Uterus (tissue), 3 donors: ENCODE measurements at regions not wholly inside any gene's neighbourhood (a gene's known extent, or its start where the extent isn't known, plus 50 kb on each side); places are given as distances from the start of the nearest gene placed in this dataset.

ENCODE experiments used
- DNase-seq, 2 donors: peaks; one replicate each; pipeline ENCODE4 v3.0.0-alpha.2; 2019 to 2020
- H3K27ac ChIP-seq, 2 donors: fragments of 200-600 bp; sonication (generic); 1 replicate in 1 of 2; 2 replicates in 1 of 2; pipeline ENCODE4 v1.5.1; 2016 to 2018
- H3K27me3 ChIP-seq, 2 donors: fragments of 200-600 bp; sonication (generic); one replicate each; pipeline ENCODE4 v1.5.1; 2018 to 2019; ENCODE audit warnings: control low read depth in 1 of 2
- H3K36me3 ChIP-seq, 2 donors: fragments of 200-600 bp; sonication (generic); one replicate each; pipeline ENCODE4 v1.5.1; 2019; ENCODE audit warnings: control low read depth in 1 of 2
- H3K4me1 ChIP-seq, 2 donors: fragments of 200-600 bp; sonication (generic); one replicate each; pipeline ENCODE4 v1.5.1; 2018 to 2019; ENCODE audit warnings: control low read depth in 1 of 2
- H3K4me3 ChIP-seq, 2 donors: fragments of 200-600 bp; sonication (generic); 1 replicate in 1 of 2; 2 replicates in 1 of 2; pipeline ENCODE4 v1.5.1; 2018 to 2019; ENCODE audit warnings: mild to moderate bottlenecking in 1 of 2
- H3K9me3 ChIP-seq, 2 donors: fragments of 200-600 bp; sonication (generic); one replicate each; pipeline ENCODE4 v1.5.1; 2019; ENCODE audit warnings: control low read depth in 1 of 2
- POLR2A ChIP-seq, 2 donors: fragments of 450-650 bp; IDR thresholded peaks; one replicate each; pipeline ENCODE4 v1.6.1; 2016; ENCODE audit warnings: antibody characterized with exemption in 2 of 2, mild to moderate bottlenecking in 1 of 2, moderate library complexity in 1 of 2
- intact Hi-C: fragments of 100-400 bp; cut with DNase I; formaldehyde crosslinking; loops from one replicate; pipeline ENCODE4 v1.15.1; 2023; ENCODE audit warnings: low total_unique reads
- TF ChIP-seq, protein P1 (sequence below), 4 experiments: fragments of 200-600 bp in 2 of 4; fragments of 450-650 bp in 2 of 4; sonication (generic) in 2 of 4; IDR thresholded peaks; one replicate each; pipeline ENCODE4 v1.5.1; 2016 to 2019; ENCODE audit warnings: antibody characterized with exemption in 4 of 4, mild to moderate bottlenecking in 2 of 4, moderate library complexity in 1 of 4
- donor health status: DM: yes; HTN: yes; CAD: no.

DNA sequence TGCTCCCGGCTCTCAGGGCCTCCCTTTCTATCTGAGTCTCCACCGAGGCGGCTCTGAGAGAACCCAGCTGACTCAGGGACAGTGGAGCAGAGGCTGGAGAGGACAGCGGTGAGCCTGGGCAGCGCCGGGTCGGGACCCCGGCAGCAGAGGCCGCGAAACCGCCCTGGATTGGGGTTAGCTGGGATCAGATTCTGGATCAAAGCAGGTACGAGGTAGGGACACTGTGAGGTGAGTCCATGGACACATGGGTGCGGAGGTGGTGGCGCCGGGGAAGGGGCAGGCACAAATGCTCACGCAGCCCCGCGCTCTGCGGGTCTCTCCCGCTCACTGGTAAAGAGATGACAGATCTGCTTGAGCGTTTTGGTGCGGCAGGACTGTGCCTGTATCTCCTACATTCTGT, 146.4 kb upstream of the GGTLC1 start:
- intact Hi-C loops, result no loop called here
- no peak overlapping the region for H3K4me3 ChIP-seq
- H3K27ac ChIP-seq, result no peak overlapping the region
- DNase-seq, result no peak
- no peaks in the 10 kb centered on the region for H3K36me3 ChIP-seq
- TF ChIP-seq, protein P1, sequence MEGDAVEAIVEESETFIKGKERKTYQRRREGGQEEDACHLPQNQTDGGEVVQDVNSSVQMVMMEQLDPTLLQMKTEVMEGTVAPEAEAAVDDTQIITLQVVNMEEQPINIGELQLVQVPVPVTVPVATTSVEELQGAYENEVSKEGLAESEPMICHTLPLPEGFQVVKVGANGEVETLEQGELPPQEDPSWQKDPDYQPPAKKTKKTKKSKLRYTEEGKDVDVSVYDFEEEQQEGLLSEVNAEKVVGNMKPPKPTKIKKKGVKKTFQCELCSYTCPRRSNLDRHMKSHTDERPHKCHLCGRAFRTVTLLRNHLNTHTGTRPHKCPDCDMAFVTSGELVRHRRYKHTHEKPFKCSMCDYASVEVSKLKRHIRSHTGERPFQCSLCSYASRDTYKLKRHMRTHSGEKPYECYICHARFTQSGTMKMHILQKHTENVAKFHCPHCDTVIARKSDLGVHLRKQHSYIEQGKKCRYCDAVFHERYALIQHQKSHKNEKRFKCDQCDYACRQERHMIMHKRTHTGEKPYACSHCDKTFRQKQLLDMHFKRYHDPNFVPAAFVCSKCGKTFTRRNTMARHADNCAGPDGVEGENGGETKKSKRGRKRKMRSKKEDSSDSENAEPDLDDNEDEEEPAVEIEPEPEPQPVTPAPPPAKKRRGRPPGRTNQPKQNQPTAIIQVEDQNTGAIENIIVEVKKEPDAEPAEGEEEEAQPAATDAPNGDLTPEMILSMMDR (IDR thresholded peaks at IDR 0.05), result no peak
- no peak for TF ChIP-seq POLR2A (IDR thresholded peaks at IDR 0.05)
- H3K4me1 ChIP-seq, result no peaks in the 10 kb centered on the region
- H3K27me3 ChIP-seq, result no peaks in the 10 kb centered on the region
- no peaks in the 10 kb centered on the region for H3K9me3 ChIP-seq

DNA sequence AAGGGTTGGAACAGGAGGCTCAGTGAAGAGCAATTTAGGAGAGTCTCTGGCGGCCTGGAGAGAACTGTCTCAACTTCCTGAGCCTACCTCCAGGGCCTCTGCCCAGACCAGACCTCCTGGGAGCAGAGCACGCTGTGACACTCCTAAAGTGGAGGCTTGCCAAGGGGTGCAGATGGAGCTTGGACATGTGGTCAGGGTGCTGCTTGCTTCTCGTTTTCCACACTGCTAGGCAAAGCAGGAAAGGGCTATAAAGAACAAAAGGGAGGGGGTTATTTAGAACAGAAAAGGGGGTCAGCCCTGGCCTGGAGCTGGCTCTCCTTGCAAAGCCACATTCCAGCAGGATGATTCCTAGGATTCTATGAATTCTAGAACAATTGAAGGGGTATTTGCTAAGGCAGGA, 145.7 kb upstream of the GGTLC1 start:
- TF ChIP-seq, protein P1 (IDR thresholded peaks at IDR 0.05), result no peak
- TF ChIP-seq POLR2A (IDR thresholded peaks at IDR 0.05), result no peak
- no peaks in the 10 kb centered on the region for H3K4me1 ChIP-seq
- DNase-seq, result no peak
- H3K4me3 ChIP-seq, result no peak overlapping the region
- no peaks in the 10 kb centered on the region for H3K36me3 ChIP-seq
- no peaks in the 10 kb centered on the region for H3K9me3 ChIP-seq
- H3K27ac ChIP-seq, result no peak overlapping the region
- intact Hi-C loops, result no loop called here
- H3K27me3 ChIP-seq, result no peaks in the 10 kb centered on the region

DNA sequence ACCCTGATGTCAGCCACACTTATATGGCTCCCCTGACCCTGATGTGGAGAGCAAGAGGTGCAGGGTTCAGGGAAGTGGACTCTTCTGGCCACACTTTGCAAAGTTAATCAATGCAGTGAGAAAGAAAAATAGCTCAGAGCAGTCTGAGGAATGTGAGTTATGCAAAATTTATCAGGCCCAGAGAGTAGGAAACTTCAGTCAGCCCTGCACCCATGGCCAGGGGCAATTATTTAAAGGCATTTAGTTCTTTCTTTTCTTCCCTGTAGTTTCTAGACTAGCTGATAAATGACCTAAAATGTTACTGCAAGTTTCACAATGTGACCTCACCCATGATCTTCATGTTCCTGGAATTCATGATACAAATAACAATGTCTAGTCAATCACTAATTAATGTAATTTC, 143.7 kb upstream of the GGTLC1 start:
- TF ChIP-seq, protein P1 (IDR thresholded peaks at IDR 0.05), result no peak
- no peak for TF ChIP-seq POLR2A (IDR thresholded peaks at IDR 0.05)
- Histone ChIP-seq H3K36me3 (no peaks in the 10 kb centered on the region), H3K9me3 (no peaks in the 10 kb centered on the region), H3K27me3 (no peaks in the 10 kb centered on the region), H3K27ac (no peak overlapping the region), H3K4me1 (no peaks in the 10 kb centered on the region), H3K4me3 (no peak overlapping the region)
- intact Hi-C loops, result no loop called here
- DNase-seq, result no peak

DNA sequence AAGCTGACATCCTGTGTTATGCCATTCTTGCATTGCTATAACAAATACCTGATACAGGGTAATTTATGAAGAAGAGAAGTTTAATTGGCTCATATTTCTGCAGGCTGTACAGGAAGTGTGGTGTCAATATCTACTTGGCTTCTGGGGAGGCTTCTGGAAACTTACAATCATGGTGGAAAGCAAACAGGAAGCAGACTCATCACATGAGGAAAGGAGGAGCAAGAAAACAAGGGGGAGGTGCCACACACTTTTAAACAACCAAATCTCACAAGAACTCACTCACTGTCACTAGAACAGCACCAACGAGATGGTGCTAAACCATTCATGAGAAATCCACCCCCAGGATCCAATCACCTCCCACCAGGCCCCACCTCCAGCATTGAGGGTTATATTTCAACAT, 143.1 kb upstream of the GGTLC1 start:
- no peaks in the 10 kb centered on the region for H3K27me3 ChIP-seq
- no peaks in the 10 kb centered on the region for H3K36me3 ChIP-seq
- H3K27ac ChIP-seq, result no peak overlapping the region
- intact Hi-C loops, result no loop called here
- no peak for TF ChIP-seq POLR2A (IDR thresholded peaks at IDR 0.05)
- TF ChIP-seq, protein P1 (IDR thresholded peaks at IDR 0.05), result no peak
- H3K4me1 ChIP-seq, result no peaks in the 10 kb centered on the region
- no peak for DNase-seq
- no peak overlapping the region for H3K4me3 ChIP-seq
- no peaks in the 10 kb centered on the region for H3K9me3 ChIP-seq

DNA sequence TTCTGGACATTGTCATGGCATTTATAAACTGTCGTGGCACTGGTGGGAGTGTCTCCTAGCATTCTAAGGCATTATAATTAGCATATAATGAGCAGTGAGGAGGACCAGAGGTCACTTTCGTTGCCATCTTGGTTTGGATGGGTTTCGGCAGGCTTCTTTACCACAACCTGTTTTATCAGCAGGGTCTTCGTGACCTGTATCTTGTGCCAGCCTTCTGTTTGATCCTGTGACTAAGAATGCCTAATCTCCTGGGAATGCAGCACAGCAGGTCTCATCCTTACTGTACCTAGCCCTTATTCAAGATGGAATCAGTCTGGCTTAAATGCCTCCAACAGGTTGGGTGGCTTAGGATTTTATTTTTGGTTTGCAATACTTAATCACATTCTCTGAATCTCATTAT, 142.7 kb upstream of the GGTLC1 start:
- no peak for TF ChIP-seq POLR2A (IDR thresholded peaks at IDR 0.05)
- TF ChIP-seq, protein P1 (IDR thresholded peaks at IDR 0.05), result no peak
- Histone ChIP-seq H3K27ac (no peak overlapping the region), H3K36me3 (no peaks in the 10 kb centered on the region), H3K27me3 (no peaks in the 10 kb centered on the region), H3K4me1 (no peaks in the 10 kb centered on the region), H3K4me3 (no peak overlapping the region), H3K9me3 (no peaks in the 10 kb centered on the region)
- intact Hi-C loops, result no loop called here
- DNase-seq, result no peak
